Thoracic aorta (tissue), 2 donors: ENCODE measurements at regions not wholly inside any gene's neighbourhood (a gene's known extent, or its start where the extent isn't known, plus 50 kb on each side); places are given as distances from the start of the nearest gene placed in this dataset.

Experiments used
- ATAC-seq: fragments of 150-250 bp; one replicate; pipeline ENCODE4 v1.8.0; 2017; ENCODE audit warnings: low read depth; ENCODE audit not compliant: insufficient number of reproducible peaks, low FRiP score
- DNase-seq: peaks from one replicate; pipeline ENCODE4 v3.0.0-alpha.2; 2020; ENCODE audit warnings: low spot score
- H3K27ac ChIP-seq, 2 donors: fragments of 200-600 bp; sonication (generic); 1 replicate in 1 of 2; 2 replicates in 1 of 2; pipeline ENCODE4 v1.5.1; 2016; ENCODE audit warnings: mild to moderate bottlenecking in 2 of 2, moderate library complexity in 2 of 2
- H3K27me3 ChIP-seq: fragments of 200-600 bp; sonication (generic); replicated peaks from 2 replicates; pipeline ENCODE4 v1.6.0; 2016; ENCODE audit warnings: mild to moderate bottlenecking; ENCODE audit not compliant: insufficient read depth
- H3K36me3 ChIP-seq: fragments of 200-600 bp; sonication (generic); one replicate; pipeline ENCODE4 v1.5.1; 2016
- H3K4me1 ChIP-seq, 2 donors: fragments of 200-600 bp; sonication (generic); 1 replicate in 1 of 2; 2 replicates in 1 of 2; pipeline versions ENCODE4 v1.5.1 to v1.6.0; 2016; ENCODE audit warnings: low read depth in 2 of 2, mild to moderate bottlenecking in 1 of 2; ENCODE audit not compliant: control insufficient read depth in 1 of 2
- H3K4me3 ChIP-seq: fragments of 200-600 bp; sonication (generic); 2 replicates; pipeline ENCODE4 v1.5.1; 2016; ENCODE audit warnings: mild to moderate bottlenecking
- H3K9me3 ChIP-seq: fragments of 200-600 bp; sonication (generic); 2 replicates; pipeline ENCODE4 v1.5.1; 2016
- CTCF ChIP-seq: fragments of 200-600 bp; sonication (generic); IDR thresholded peaks from one replicate; pipeline ENCODE4 v1.5.1; 2019; ENCODE audit warnings: antibody characterized with exemption

GRCh38 chr10:2625094-2625493, 442.3 kb upstream of the PFKP start:
- H3K4me3 ChIP-seq: no peak overlapping the region
- H3K9me3 ChIP-seq: no peaks in the 10 kb centered on the region
- H3K36me3 ChIP-seq: no peaks in the 10 kb centered on the region
- H3K4me1 ChIP-seq: no peaks in the 10 kb centered on the region
- DNase-seq (no peak), ATAC-seq (no peak)
- no peak overlapping the region for H3K27ac ChIP-seq
- TF ChIP-seq CTCF: no peak
- no peaks in the 10 kb centered on the region for H3K27me3 ChIP-seq

- Histone ChIP-seq H3K4me3 (no peak overlapping the region), H3K27ac (no peak overlapping the region), H3K36me3 (no peaks in the 10 kb centered on the region), H3K9me3 (no peaks in the 10 kb centered on the region), H3K27me3 (no peaks in the 10 kb centered on the region), H3K4me1 (no peaks in the 10 kb centered on the region)
- TF ChIP-seq CTCF: no peak
- no peak for DNase-seq
- no peak for ATAC-seq
Measured at GRCh38 chr10:2623675-2624274, 443.6 kb upstream of the PFKP start.

- ATAC-seq (no peak), DNase-seq (no peak)
- Histone ChIP-seq H3K36me3 (no peaks in the 10 kb centered on the region), H3K27me3 (no peaks in the 10 kb centered on the region), H3K4me1 (no peaks in the 10 kb centered on the region), H3K4me3 (no peak overlapping the region), H3K27ac (no peak overlapping the region), H3K9me3 (no peaks in the 10 kb centered on the region)
- TF ChIP-seq CTCF: no peak
Measured at GRCh38 chr10:2620827-2621521, 446.4 kb upstream of the PFKP start.

- Histone ChIP-seq H3K4me3 (no peak overlapping the region), H3K27ac (no peak overlapping the region), H3K27me3 (no peaks in the 10 kb centered on the region), H3K36me3 (no peaks in the 10 kb centered on the region), H3K4me1 (no peaks in the 10 kb centered on the region), H3K9me3 (no peaks in the 10 kb centered on the region)
- ATAC-seq (no peak), DNase-seq (no peak)
- no peak for TF ChIP-seq CTCF
Measured at GRCh38 chr10:2619916-2620315, 447.4 kb upstream of the PFKP start.

- Histone ChIP-seq H3K9me3 (no peaks in the 10 kb centered on the region), H3K27me3 (no peaks in the 10 kb centered on the region), H3K36me3 (no peaks in the 10 kb centered on the region), H3K4me1 (no peaks in the 10 kb centered on the region), H3K4me3 (no peak overlapping the region), H3K27ac (no peak overlapping the region)
- TF ChIP-seq CTCF: no peak
- ATAC-seq: no peak
- DNase-seq: no peak
Measured at GRCh38 chr10:2619472-2619871, 447.9 kb upstream of the PFKP start.
